BLaER1 (cell line): ENCODE measurements at regions not wholly inside any gene's neighbourhood (a gene's known extent, or its start where the extent isn't known, plus 50 kb on each side); places are given as distances from the start of the nearest gene placed in this dataset.

Experiments used
- H3K27ac ChIP-seq: shearing (Covaris generic); formaldehyde crosslinking; 2 replicates; pipeline ENCODE4 v1.8.1; 2022
- H3K27me3 ChIP-seq: shearing (Covaris generic); formaldehyde crosslinking; 2 replicates; pipeline ENCODE4 v1.8.1; 2022
- H3K36me3 ChIP-seq: shearing (Covaris generic); formaldehyde crosslinking; 2 replicates; pipeline ENCODE4 v1.8.1; 2022
- H3K4me1 ChIP-seq: shearing (Covaris generic); formaldehyde crosslinking; 2 replicates; pipeline ENCODE4 v1.8.1; 2022
- H3K4me2 ChIP-seq: shearing (Covaris generic); formaldehyde crosslinking; 2 replicates; pipeline ENCODE4 v1.8.1; 2022
- H3K4me3 ChIP-seq: shearing (Covaris generic); formaldehyde crosslinking; 2 replicates; pipeline ENCODE4 v1.8.1; 2022
- H3K9ac ChIP-seq: shearing (Covaris generic); formaldehyde crosslinking; 2 replicates; pipeline ENCODE4 v1.8.1; 2022
- H3K9me3 ChIP-seq: shearing (Covaris generic); formaldehyde crosslinking; 2 replicates; pipeline ENCODE4 v1.8.1; 2022
- H4K20me1 ChIP-seq: shearing (Covaris generic); formaldehyde crosslinking; 2 replicates; pipeline ENCODE4 v1.8.1; 2022
- Cebpa-rat ChIP-seq: shearing (Covaris generic); IDR thresholded peaks from 2 replicates; pipeline ENCODE4 v1.8.1; 2022

- H3K27me3 ChIP-seq = no peaks in the 10 kb centered on the region
Observed at GRCh38 chr9:107620801-107621200, 131.2 kb upstream of the KLF4 start.

GRCh38 chr9:107620236-107620635 lies 130.7 kb upstream of the KLF4 start:
- Histone ChIP-seq H3K27me3 (no peaks in the 10 kb centered on the region), H3K9me3 (no peaks in the 10 kb centered on the region), H3K4me1 (peaks cover 5% of the 10 kb centered on the region), H3K27ac (no peak overlapping the region), H4K20me1 (no peaks in the 10 kb centered on the region), H3K4me3 (no peak overlapping the region), H3K9ac (no peak overlapping the region), H3K36me3 (no peaks in the 10 kb centered on the region), H3K4me2 (no peak overlapping the region)
- TF ChIP-seq Cebpa-rat = no peak

More at GRCh38 chr9:107620801-107621200, 131.2 kb upstream of the KLF4 start:
- Histone ChIP-seq H3K4me1 (peaks cover 5% of the 10 kb centered on the region), H3K27ac (no peak overlapping the region), H3K9ac (no peak overlapping the region), H4K20me1 (no peaks in the 10 kb centered on the region), H3K36me3 (no peaks in the 10 kb centered on the region), H3K9me3 (no peaks in the 10 kb centered on the region), H3K4me2 (no peak overlapping the region), H3K4me3 (no peak overlapping the region)
- TF ChIP-seq Cebpa-rat = no peak

- no peak overlapping the region for H3K4me2 ChIP-seq
- no peak overlapping the region for H3K4me3 ChIP-seq
- no peak for TF ChIP-seq Cebpa-rat
- H3K4me1 ChIP-seq = peaks cover 18% of the 10 kb centered on the region
- no peaks in the 10 kb centered on the region for H3K27me3 ChIP-seq
- no peaks in the 10 kb centered on the region for H4K20me1 ChIP-seq
- H3K27ac ChIP-seq = no peak overlapping the region
- H3K36me3 ChIP-seq = no peaks in the 10 kb centered on the region
- no peaks in the 10 kb centered on the region for H3K9me3 ChIP-seq
- H3K9ac ChIP-seq = no peak overlapping the region
Observed at GRCh38 chr9:107615321-107615720, 125.8 kb upstream of the KLF4 start.

- no peaks in the 10 kb centered on the region for H4K20me1 ChIP-seq
- peaks cover 18% of the 10 kb centered on the region for H3K4me1 ChIP-seq
- no peak overlapping the region for H3K4me2 ChIP-seq
- no peak overlapping the region for H3K27ac ChIP-seq
- H3K27me3 ChIP-seq = no peaks in the 10 kb centered on the region
- TF ChIP-seq Cebpa-rat = no peak
- no peak overlapping the region for H3K4me3 ChIP-seq
- no peaks in the 10 kb centered on the region for H3K36me3 ChIP-seq
- H3K9ac ChIP-seq = no peak overlapping the region
- H3K9me3 ChIP-seq = no peaks in the 10 kb centered on the region
Observed at GRCh38 chr9:107614765-107615164, 125.2 kb upstream of the KLF4 start.

- no peak overlapping the region for H3K4me3 ChIP-seq
- no peaks in the 10 kb centered on the region for H3K36me3 ChIP-seq
- peaks cover 18% of the 10 kb centered on the region for H3K4me1 ChIP-seq
- no peak for TF ChIP-seq Cebpa-rat
- no peaks in the 10 kb centered on the region for H3K9me3 ChIP-seq
- H4K20me1 ChIP-seq = no peaks in the 10 kb centered on the region
- no peak overlapping the region for H3K4me2 ChIP-seq
- H3K9ac ChIP-seq = no peak overlapping the region
- H3K27me3 ChIP-seq = no peaks in the 10 kb centered on the region
- no peak overlapping the region for H3K27ac ChIP-seq
Observed at GRCh38 chr9:107613321-107613720, 123.8 kb upstream of the KLF4 start.

DNA sequence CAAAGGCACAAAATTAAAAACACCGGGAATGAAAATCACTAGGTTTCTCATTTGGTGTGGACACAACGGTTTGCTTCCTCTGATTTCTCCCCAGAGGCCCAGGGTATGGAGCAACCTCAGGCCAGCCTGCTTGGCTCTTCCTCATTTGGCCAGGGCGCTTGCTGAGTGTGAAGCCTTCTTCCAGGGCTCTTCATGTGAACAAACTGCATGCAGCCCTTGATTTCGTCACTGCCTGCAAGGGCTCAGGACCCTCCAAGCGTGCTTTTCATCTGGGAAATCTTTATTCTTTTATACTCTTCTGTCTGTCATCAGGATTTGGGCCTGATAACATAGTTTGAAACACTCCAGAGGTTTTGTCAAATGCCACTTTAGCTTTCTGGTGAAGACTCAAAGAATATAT lies 122.6 kb upstream of the KLF4 start:
- no peak overlapping the region for H3K27ac ChIP-seq
- no peak overlapping the region for H3K9ac ChIP-seq
- no peaks in the 10 kb centered on the region for H3K27me3 ChIP-seq
- no peak; the same call in 1 of the 2 replicates for TF ChIP-seq Cebpa-rat
- H3K4me2 ChIP-seq = peak overlapping the region; percentile 40
- no peak overlapping the region for H3K4me3 ChIP-seq
- H3K9me3 ChIP-seq = no peaks in the 10 kb centered on the region
- no peaks in the 10 kb centered on the region for H3K36me3 ChIP-seq
- no peaks in the 10 kb centered on the region for H4K20me1 ChIP-seq
- H3K4me1 ChIP-seq = peaks cover 18% of the 10 kb centered on the region

DNA sequence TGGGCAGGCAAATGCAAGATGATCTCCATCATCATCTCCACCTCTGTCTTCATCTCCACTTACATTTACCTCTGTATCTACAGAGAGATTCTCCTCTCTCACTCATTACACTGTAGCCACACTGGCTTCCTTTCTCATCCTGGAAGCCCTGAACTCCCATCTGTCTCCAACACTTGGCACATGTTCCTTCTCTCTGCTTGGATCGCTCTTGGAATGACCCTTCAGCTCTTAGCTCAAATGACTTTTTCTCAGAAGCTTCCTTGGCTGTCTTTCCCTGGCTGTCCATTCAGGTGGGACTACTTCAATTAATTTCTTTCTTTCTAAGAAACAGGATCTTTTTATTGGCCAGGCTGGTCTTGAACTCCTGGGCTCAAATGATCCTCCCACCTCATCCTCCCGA lies 120.0 kb upstream of the KLF4 start:
- H3K36me3 ChIP-seq = no peaks in the 10 kb centered on the region
- no peaks in the 10 kb centered on the region for H3K9me3 ChIP-seq
- H3K27me3 ChIP-seq = no peaks in the 10 kb centered on the region
- no peak for TF ChIP-seq Cebpa-rat
- H4K20me1 ChIP-seq = no peaks in the 10 kb centered on the region
- peaks cover 13% of the 10 kb centered on the region for H3K4me1 ChIP-seq
- H3K4me2 ChIP-seq = no peak overlapping the region
- H3K27ac ChIP-seq = no peak overlapping the region
- no peak overlapping the region for H3K4me3 ChIP-seq
- H3K9ac ChIP-seq = no peak overlapping the region

- Histone ChIP-seq H3K4me2 (no peak overlapping the region), H3K4me1 (no peaks in the 10 kb centered on the region), H3K36me3 (no peaks in the 10 kb centered on the region), H3K27ac (no peak overlapping the region), H3K9ac (no peak overlapping the region), H3K27me3 (no peaks in the 10 kb centered on the region), H3K4me3 (no peak overlapping the region), H3K9me3 (no peaks in the 10 kb centered on the region), H4K20me1 (no peaks in the 10 kb centered on the region)
- no peak for TF ChIP-seq Cebpa-rat
Observed at GRCh38 chr9:107606149-107606790, 116.7 kb upstream of the KLF4 start.

DNA sequence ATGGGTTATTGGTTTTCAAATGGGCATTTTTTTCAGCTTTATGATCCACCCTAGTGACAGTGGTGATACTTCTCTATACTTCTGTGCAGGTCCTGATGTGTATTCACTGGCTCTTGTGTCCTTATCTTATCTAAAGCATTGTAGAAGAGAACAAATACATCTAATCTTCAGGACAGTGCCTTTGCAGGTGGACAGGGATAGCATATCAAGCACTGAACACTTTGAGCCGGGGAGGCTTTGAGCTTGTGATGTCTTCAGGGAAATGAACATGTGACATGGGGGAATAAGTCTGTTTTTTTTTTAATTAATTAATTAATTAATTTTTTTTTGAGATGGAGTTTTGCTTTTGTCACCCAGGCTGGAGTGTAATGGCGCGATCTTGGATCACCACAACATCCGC lies 115.5 kb upstream of the KLF4 start:
- Histone ChIP-seq H3K36me3 (no peaks in the 10 kb centered on the region), H4K20me1 (no peaks in the 10 kb centered on the region), H3K27me3 (no peaks in the 10 kb centered on the region), H3K4me1 (no peaks in the 10 kb centered on the region), H3K4me3 (no peak overlapping the region), H3K4me2 (no peak overlapping the region), H3K9ac (no peak overlapping the region), H3K27ac (no peak overlapping the region), H3K9me3 (no peaks in the 10 kb centered on the region)
- TF ChIP-seq Cebpa-rat = no peak

GRCh38 chr9:107603281-107603680 lies 113.7 kb upstream of the KLF4 start:
- H3K9ac ChIP-seq = no peak overlapping the region
- no peaks in the 10 kb centered on the region for H3K9me3 ChIP-seq
- TF ChIP-seq Cebpa-rat = no peak
- no peaks in the 10 kb centered on the region for H3K4me1 ChIP-seq
- no peaks in the 10 kb centered on the region for H4K20me1 ChIP-seq
- no peak overlapping the region for H3K27ac ChIP-seq
- H3K27me3 ChIP-seq = no peaks in the 10 kb centered on the region
- H3K36me3 ChIP-seq = no peaks in the 10 kb centered on the region
- no peak overlapping the region for H3K4me2 ChIP-seq
- no peak overlapping the region for H3K4me3 ChIP-seq

DNA sequence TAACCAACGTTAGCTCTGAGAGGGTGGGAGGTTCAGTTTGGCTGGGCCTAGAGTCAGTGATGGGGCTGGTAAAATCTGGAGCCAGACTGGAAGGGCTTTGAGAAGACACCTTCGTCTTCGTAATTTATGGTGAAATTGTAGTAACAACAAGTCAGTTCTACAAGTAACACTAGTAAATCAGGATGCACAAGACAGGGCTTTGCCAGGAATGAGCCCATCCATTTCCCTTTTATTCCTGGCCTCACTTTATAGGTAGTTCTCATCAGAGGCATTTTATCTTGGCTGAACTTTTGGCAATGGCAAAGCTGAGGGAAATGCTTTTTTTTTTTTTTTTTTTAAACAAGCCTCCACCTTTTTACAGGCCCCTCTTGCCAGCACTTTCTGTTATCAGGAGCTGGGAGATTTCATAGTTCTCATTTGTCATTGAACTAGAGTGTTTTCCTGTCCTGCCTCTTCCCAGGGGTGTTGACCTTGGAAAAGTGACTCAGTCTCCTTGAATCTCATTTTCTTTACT lies 110.5 kb upstream of the KLF4 start:
- TF ChIP-seq Cebpa-rat = no peak
- H3K27me3 ChIP-seq = no peaks in the 10 kb centered on the region
- H3K9ac ChIP-seq = no peak overlapping the region
- no peak overlapping the region for H3K27ac ChIP-seq
- no peaks in the 10 kb centered on the region for H3K9me3 ChIP-seq
- no peak overlapping the region for H3K4me3 ChIP-seq
- H3K4me1 ChIP-seq = no peaks in the 10 kb centered on the region
- H4K20me1 ChIP-seq = no peaks in the 10 kb centered on the region
- no peak overlapping the region for H3K4me2 ChIP-seq
- H3K36me3 ChIP-seq = no peaks in the 10 kb centered on the region
